Stomach (tissue), 8 donors: ENCODE measurements at regions not wholly inside any gene's neighbourhood (a gene's known extent, or its start where the extent isn't known, plus 50 kb on each side); places are given as distances from the start of the nearest gene placed in this dataset.

Source experiments
- DNase-seq, 2 donors: peaks; one replicate each; pipeline versions ENCODE4 v3.0.0 to v3.0.0-alpha.2; 2013 to 2019
- H3K27ac ChIP-seq, 5 donors: fragments of 200-600 bp in 4 of 5; sonication (generic) in 4 of 5; one replicate each; pipeline ENCODE4 v1.5.1; 2013 to 2019; ENCODE audit warnings: mild to moderate bottlenecking in 1 of 5, moderate library complexity in 1 of 5
- H3K27me3 ChIP-seq, 3 donors: fragments of 200-600 bp; sonication (generic); one replicate each; pipeline ENCODE4 v1.5.1; 2017 to 2019; ENCODE audit warnings: mixed run types in 1 of 3
- H3K36me3 ChIP-seq, 4 donors: fragments of 200-600 bp; sonication (generic); 1 replicate in 3 of 4; 2 replicates in 1 of 4; pipeline ENCODE4 v1.5.1; 2016 to 2019
- H3K4me1 ChIP-seq, 4 donors: fragments of 200-600 bp; sonication (generic); one replicate each; pipeline ENCODE4 v1.5.1; 2016 to 2019
- H3K4me3 ChIP-seq, 4 donors: fragments of 200-600 bp; sonication (generic) in 3 of 4; one replicate each; pipeline ENCODE4 v1.5.1; 2016 to 2019; ENCODE audit warnings: mild to moderate bottlenecking in 1 of 4
- H3K9me3 ChIP-seq, 4 donors: fragments of 200-600 bp; sonication (generic); one replicate each; pipeline ENCODE4 v1.5.1; 2016 to 2019
- CTCF ChIP-seq, 7 experiments: fragments of 450-650 bp in 4 of 7; fragments of 200-600 bp in 3 of 7; sonication (generic) in 3 of 7; IDR thresholded peaks; one replicate each; pipeline ENCODE4 v1.5.1; 2016 to 2019; ENCODE audit warnings: antibody characterized with exemption in 7 of 7, control low read depth in 2 of 7, mild to moderate bottlenecking in 1 of 7
- EP300 ChIP-seq: sonication (generic); formaldehyde crosslinking; IDR thresholded peaks from one replicate; pipeline ENCODE4 v1.6.1; 2017; ENCODE audit warnings: antibody characterized with exemption
- POLR2A ChIP-seq, 4 donors: fragments of 450-650 bp; IDR thresholded peaks; one replicate each; pipeline ENCODE4 v1.6.1; 2016; ENCODE audit warnings: antibody characterized with exemption in 4 of 4, control low read depth in 2 of 4, mild to moderate bottlenecking in 1 of 4, moderate library complexity in 1 of 4
- POLR2AphosphoS5 ChIP-seq, 3 donors: sonication (generic); formaldehyde crosslinking; IDR thresholded peaks; one replicate each; pipeline ENCODE4 v1.6.1; 2016; ENCODE audit warnings: antibody characterized with exemption in 3 of 3
- WGBS, 5 donors: extraction: QIAGEN DNeasy Blood & Tissue Kit in 3 of 5; methylation state at CpG; one replicate each; pipeline versions ENCODE4 v1.1.5 to v1.1.7; 2013 to 2018; 5-methylcytosine and 5-hydroxymethylcytosine counted together
- intact Hi-C: fragments of 100-400 bp; cut with DNase I; formaldehyde crosslinking; loops from one replicate; pipeline ENCODE4 v1.15.1; 2023; ENCODE audit warnings: low total_unique reads
- donor health status: healthy with polysubstance abuse.
- donor health status: Bipolar disorder and iron deficiency.
- donor health status: healthy.

- H3K4me3 ChIP-seq = no peak overlapping the region
- intact Hi-C loops = no loop called here
- H3K27me3 ChIP-seq = no peaks in the 10 kb centered on the region
- no peaks in the 10 kb centered on the region for H3K4me1 ChIP-seq
- no peak for TF ChIP-seq POLR2A (IDR thresholded peaks at IDR 0.05)
- peak in 4 of 7 experiments; percentile 15 to 39 (median 33) for TF ChIP-seq CTCF (IDR thresholded peaks at IDR 0.05)
- DNase-seq = peak; percentile 28 to 51
- H3K36me3 ChIP-seq = no peaks in the 10 kb centered on the region
- 50 to 67% (median 63%) methylated on average over 12 of the region's 12 CpGs for WGBS, 5 donors
- no peaks in the 10 kb centered on the region for H3K9me3 ChIP-seq
- no peak overlapping the region for H3K27ac ChIP-seq
Observed at GRCh38 chr16:9297437-9298113, 206.1 kb downstream of the HAPSTR1 start.

- H3K27ac ChIP-seq = no peak overlapping the region
- H3K4me1 ChIP-seq = no peaks in the 10 kb centered on the region
- 69 to 83% (median 77%) methylated on average over 3 to 4 of the region's 4 CpGs for WGBS, 5 donors
- DNase-seq = no peak
- intact Hi-C loops = no loop called here
- no peaks in the 10 kb centered on the region for H3K36me3 ChIP-seq
- no peaks in the 10 kb centered on the region for H3K9me3 ChIP-seq
- no peaks in the 10 kb centered on the region for H3K27me3 ChIP-seq
- H3K4me3 ChIP-seq = no peak overlapping the region
- TF ChIP-seq POLR2AphosphoS5 (IDR thresholded peaks at IDR 0.05) (no peak), POLR2A (IDR thresholded peaks at IDR 0.05) (no peak), CTCF (IDR thresholded peaks at IDR 0.05) (no peak), EP300 (no peak)
Observed at GRCh38 chr16:9300252-9300651, 208.8 kb downstream of the HAPSTR1 start.

- Histone ChIP-seq H3K27me3 (no peaks in the 10 kb centered on the region), H3K36me3 (no peaks in the 10 kb centered on the region), H3K4me1 (no peaks in the 10 kb centered on the region), H3K27ac (no peak overlapping the region), H3K4me3 (no peak overlapping the region), H3K9me3 (no peaks in the 10 kb centered on the region)
- intact Hi-C loops = no loop called here
- WGBS, 5 donors = 62 to 80% (median 68%) methylated on average over 6 of the region's 6 CpGs
- DNase-seq = peak in 1 of 2 donors; percentile 22
- TF ChIP-seq POLR2A (IDR thresholded peaks at IDR 0.05) (no peak), POLR2AphosphoS5 (IDR thresholded peaks at IDR 0.05) (no peak), EP300 (no peak), CTCF (IDR thresholded peaks at IDR 0.05) (no peak)
Observed at GRCh38 chr16:9302072-9302471, 210.6 kb downstream of the HAPSTR1 start.

GRCh38 chr16:9306753-9307152, 215.3 kb downstream of the HAPSTR1 start:
- 74 to 84% (median 78%) methylated on average over 3 of the region's 3 CpGs for WGBS, 5 donors

More at GRCh38 chr16:9306753-9307152, 215.3 kb downstream of the HAPSTR1 start:
- H3K36me3 ChIP-seq = no peaks in the 10 kb centered on the region
- no peak overlapping the region for H3K4me3 ChIP-seq
- intact Hi-C loops = no loop called here
- no peaks in the 10 kb centered on the region for H3K9me3 ChIP-seq
- H3K27ac ChIP-seq = no peak overlapping the region
- H3K4me1 ChIP-seq = peaks cover 0 to 18% (median 3%) of the 10 kb centered on the region in 4 donors
- no peak for DNase-seq
- H3K27me3 ChIP-seq = no peaks in the 10 kb centered on the region
- TF ChIP-seq CTCF (IDR thresholded peaks at IDR 0.05) = no peak
- no peak for TF ChIP-seq EP300
- TF ChIP-seq POLR2AphosphoS5 (IDR thresholded peaks at IDR 0.05) = no peak
- TF ChIP-seq POLR2A (IDR thresholded peaks at IDR 0.05) = no peak
